CD4-positive, alpha-beta T cell treated with Interleukin-21 for 1 hour (primary cell): ENCODE measurements at regions not wholly inside any gene's neighbourhood (a gene's known extent, or its start where the extent isn't known, plus 50 kb on each side); places are given as distances from the start of the nearest gene placed in this dataset.
"Not testable (repeated sequence)": the region's sequence is repeated elsewhere in the genome, so short reads cannot be mapped to it uniquely, and the experiment has no call there.

ENCODE experiments used
- DNase-seq: peaks from one replicate; pipeline ENCODE4 v3.0.0-alpha.2; 2020

- DNase-seq: no peak
These were observed 353.9 kb downstream of the NSUN3 start for GRCh38 chr3:94416768-94417167.

DNA sequence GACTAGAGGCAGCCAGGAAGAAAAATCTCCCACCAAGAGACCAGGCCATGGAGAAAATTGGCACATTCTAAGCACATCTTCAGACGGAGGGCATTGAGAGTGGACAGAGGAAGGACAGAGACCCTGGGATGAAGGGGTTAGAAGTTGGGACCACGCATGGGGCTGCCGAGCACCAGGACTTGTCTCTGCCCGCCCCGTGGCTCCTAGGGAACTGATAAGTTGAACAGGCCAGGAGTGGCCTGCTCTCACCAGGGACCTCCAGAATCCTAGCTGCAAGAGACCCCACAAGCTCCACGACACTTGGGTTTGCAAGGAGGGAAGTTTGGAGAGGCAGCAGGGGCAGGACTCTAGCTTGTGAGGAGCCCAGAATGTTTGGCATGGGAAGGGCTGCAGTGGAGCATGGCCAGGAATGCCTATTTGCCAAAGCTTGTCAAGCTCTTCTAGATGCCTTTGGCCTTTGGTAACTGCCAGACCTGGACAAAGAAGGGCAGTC, 355.1 kb downstream of the NSUN3 start:
- no peak for DNase-seq

DNA sequence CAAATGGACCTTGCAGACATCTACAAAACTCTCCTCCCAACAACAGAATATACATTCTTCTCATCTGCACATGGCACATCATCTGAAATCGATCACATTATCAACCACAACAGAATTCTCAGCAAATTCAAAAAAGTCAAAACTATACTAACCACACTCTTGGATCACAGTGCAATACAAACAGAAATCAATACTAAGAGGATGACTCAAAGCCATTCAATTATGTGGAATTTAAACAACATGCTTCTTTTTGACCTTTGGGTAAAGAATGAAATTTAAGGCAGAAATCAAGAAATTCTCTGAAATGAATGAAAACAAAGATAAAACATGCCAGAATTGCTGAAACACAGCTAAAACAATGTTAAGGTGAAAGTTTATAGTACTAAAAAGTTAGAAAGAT, 358.1 kb downstream of the NSUN3 start:
- no peak for DNase-seq

DNA sequence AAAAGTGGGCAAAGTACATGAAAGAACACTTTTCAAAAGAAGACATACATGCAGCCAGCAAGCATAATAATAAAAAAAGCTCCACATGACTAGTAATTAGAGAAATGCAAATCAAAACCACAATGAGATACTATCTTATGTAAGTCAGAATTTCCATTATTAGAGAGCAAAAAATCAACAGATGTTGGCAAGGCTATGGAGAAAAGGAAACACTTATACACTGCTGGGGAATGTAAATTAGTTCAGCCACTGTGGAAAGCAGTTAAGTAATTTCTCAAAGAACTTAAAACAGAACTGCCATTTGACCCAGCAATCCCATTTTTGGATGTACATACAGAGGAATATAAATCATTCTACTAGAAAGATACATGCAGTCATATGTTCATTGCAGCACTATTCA, 360.7 kb downstream of the NSUN3 start:
- DNase-seq: no peak

DNA sequence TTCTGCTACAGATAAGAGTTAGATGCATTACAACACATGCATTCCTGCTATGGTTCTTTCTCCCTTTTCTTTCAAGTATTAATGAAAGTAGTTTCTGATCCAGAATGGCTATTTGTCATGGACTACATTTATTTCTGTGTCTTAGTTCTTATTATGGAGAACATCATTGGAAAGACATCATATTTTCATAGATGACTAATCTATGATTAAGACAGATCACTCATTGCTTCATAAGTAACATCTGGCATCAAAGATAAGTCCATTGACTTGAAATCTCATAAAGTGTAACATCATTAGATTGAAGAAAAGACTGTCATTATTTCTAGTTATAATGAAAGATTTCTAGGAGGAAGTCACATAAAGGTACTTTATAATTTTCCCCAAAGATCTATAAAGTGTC, 366.7 kb downstream of the NSUN3 start:
- no peak for DNase-seq

- DNase-seq: no peak
These were observed 369.2 kb downstream of the NSUN3 start for GRCh38 chr3:94431876-94432570.

GRCh38 chr3:94433811-94434210, 370.9 kb downstream of the NSUN3 start:
- DNase-seq: no peak

DNA sequence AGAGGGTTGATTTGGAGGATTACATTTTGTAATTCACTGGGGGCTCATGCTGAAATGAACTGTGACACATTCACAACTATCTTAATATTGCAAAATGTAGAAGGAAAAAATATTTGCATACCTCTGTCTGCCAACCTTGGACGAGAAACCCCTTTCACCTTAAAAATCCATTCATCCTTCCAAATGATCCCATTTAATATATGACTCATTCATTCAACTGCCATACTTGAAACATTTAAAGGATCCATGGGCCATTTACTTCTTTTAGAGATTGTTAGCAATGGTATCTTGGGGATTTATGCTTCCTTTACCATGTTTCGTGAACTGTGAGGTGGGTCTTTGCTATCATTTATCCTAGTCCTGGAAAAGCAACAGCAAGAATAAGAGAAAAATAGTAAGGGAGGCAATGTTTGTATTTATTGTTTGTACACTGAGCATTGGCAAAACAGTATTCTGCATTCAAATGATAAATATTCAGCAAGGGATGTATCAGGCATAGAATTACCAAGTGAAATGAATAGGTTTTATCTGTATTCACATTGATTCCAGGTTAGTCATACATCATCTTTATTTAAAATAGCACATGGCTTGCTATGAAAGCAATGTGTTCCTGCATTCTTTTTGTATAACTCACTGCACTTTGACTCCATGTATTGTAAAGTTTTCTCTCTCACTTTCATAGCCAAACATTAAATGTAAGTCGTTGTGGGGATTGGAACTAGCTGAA, 378.1 kb downstream of the NSUN3 start:
- DNase-seq: no peak

DNA sequence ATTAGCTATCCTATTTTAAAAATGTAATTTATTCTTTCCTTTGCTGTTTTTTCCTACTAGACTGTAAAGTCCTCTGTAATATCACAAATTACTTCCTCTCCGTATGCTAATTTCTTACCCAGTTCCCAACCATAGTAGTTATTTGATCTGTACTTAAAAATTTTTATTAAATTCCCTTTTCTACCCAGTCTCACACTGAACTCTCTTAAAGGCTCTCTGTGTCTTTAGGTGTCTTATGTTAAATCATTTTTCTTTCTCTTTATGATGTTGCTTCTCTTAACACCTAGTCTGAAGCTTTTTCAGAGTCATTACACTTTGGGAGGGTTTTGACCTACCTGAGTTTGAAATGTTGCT, 378.6 kb downstream of the NSUN3 start:
- DNase-seq: no peak

GRCh38 chr3:94453864-94454263, 391.0 kb downstream of the NSUN3 start:
- no peak for DNase-seq

GRCh38 chr3:94459167-94459566, 396.3 kb downstream of the NSUN3 start:
- DNase-seq: no peak

DNA sequence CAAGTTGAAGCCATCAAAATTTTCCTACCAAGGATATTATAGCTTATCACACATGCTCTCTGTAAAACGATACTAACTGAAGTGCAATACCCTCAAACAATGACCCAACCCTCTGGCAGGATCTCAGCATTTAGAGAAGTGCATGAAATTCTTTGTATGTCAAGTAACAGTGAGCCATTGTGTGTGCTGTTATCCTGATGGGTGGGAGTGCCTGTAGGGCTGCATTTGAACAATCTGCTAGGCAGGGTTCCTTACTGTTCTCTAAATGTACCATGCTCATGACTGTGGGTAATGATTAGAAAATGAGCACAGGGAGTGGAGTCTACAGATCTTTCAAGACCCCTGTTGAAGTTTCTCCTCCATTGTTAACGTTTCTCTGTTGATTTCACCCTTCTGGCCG, 398.1 kb downstream of the NSUN3 start:
- no peak for DNase-seq

GRCh38 chr3:94462931-94463330, 400.1 kb downstream of the NSUN3 start:
- DNase-seq: no peak

GRCh38 chr3:94472511-94472910, 409.6 kb downstream of the NSUN3 start:
- no peak for DNase-seq

- DNase-seq: no peak
These were observed 418.5 kb downstream of the NSUN3 start for GRCh38 chr3:94481226-94481898.

DNA sequence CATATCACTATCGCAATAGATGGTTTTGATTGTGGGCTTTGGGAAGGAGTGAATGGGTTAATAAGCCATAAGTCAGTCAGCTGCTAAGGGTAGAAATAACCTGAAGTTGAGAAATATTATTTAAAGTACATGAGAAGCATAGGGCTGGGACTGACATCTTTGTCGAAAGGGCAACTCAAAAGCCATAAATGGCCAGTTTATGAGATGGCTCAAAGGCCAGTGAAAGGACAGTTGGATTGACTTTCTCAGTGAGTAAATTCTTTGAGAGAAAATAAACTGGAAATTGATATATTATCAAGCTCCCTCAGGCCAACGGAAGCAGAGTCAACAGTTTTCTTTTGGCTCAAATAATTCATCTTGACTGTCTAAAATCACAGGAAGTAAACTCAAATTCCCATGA, 419.8 kb downstream of the NSUN3 start:
- no peak for DNase-seq

DNA sequence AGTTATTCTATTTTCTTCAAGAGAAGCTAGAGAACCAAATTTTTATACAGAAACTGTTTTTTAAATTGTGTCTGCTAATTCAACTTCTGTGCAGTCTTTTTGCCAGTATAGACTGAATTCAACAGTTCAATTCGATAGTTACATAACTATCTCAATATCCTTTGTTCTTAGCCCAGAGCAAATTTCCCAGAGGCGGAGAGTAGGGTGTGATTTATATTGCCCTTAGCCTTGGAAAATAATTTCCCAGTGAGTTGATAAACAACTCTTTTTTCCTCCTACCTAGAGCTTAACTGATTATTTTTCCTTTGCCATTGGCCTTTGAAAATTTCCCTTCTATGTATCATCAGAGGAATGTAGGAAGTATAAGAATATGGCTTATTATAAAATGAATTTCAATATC, 420.5 kb downstream of the NSUN3 start:
- no peak for DNase-seq

GRCh38 chr3:94494992-94495391, 432.1 kb downstream of the NSUN3 start:
- no peak for DNase-seq

DNA sequence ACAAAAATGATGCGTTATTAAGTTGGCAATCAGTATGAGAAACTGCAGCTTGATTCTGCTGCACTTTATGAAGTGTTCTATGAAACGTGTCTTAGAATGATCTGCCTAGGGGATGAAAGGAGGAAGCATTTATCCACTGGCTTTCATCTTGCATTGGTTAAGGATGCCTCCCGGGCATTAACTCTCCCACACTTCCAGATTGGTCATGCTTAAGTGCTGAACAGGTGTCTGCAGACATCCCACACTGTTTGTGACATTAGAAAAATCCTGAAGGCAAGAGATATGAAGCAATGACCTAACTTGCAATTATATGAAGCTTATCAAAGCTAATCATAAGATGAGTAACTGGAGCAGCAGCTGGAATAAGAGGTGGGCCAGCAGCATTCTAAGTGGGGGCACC, 437.3 kb downstream of the NSUN3 start:
- DNase-seq: no peak

DNA sequence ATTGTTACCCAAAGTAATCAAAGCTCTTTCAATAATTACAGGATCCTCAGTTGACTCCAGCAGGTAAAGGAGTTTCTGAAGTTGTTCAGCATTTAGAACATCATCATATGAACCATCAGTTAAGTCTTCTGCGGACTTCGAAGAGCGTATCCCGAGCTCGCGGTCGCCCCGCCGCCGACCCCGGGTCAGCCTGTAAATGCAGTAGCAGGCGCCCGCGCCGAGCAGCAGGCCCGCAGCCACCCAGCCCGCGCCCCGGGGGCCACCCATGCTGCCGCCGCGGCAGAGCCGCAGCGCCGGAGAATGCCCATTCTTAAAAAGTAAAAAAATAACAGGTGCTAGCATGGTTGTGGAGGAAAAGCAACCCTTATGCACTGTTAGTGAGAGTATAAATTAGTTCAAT, 444.5 kb downstream of the NSUN3 start:
- not testable (repeated sequence) for DNase-seq

DNA sequence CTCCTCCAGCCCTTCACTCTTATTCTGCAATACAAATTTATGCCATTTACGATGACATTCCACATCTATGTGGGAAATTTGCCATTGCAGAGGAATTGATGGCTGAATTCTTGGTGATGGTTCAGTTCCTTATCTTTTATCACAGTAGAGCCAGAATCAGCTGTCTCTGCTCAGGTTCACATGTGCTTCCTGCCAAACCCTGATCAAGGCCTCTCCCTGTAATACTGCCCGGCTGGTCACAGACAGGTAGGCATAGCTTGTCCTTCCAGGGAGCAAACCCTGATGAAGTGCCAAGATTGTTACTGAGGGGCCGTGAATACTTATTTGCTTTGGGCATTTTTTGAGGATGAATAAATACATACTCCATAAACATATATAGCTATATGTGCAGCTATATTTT, 450.0 kb downstream of the NSUN3 start:
- DNase-seq: no peak

- no peak for DNase-seq
These were observed 450.7 kb downstream of the NSUN3 start for GRCh38 chr3:94513600-94513999.

DNA sequence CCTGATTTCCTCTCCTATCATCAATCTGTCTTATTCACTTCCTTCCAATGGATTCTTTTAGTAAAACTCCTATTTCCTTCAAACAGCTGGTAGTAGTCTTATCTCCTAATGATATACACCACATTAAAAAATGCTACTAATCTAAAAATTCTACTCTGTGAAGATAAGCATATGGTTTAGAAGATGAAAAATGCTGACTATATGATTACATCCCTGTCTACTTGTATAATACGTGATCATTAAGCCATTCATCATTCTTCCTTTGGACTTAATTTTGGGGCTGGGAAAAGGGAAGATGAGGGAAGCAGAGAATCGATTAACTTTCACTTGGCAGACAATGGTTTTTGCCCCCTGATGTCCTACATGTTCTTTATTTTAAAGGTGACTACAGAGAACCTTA, 453.1 kb downstream of the NSUN3 start:
- no peak for DNase-seq

DNA sequence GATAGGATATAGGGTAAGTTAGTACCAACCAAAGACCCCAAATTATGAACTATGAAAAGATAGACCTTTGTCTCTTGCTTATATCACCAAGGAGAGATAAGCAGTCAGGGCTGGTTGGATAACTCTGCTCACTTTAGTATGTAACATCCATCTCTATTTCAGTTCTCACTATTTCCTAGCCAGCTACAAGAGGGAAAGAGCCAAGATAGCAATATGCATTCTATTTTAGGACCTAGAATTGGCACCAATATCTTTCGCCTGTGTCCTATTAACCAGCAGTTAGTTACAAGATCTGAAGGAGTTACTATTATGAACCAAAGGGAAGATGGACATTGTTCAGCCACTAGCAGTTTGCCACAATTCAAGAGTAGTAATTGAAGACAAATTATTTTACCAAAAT, 457.5 kb downstream of the NSUN3 start:
- DNase-seq: no peak
